GM11168 (cell line): ENCODE measurements at regions not wholly inside any gene's neighbourhood (a gene's known extent, or its start where the extent isn't known, plus 50 kb on each side); places are given as distances from the start of the nearest gene placed in this dataset.
"Not testable (repeated sequence)": the region's sequence is repeated elsewhere in the genome, so short reads cannot be mapped to it uniquely, and the experiment has no call there.

ENCODE experiments used
- in situ Hi-C: fragments of 300-500 bp; cut with MboI; formaldehyde crosslinking; loops from one replicate; pipeline ENCODE4 v1.12.0; 2022; ENCODE audit warnings: low sequenced_read_pairs; ENCODE audit not compliant: unreplicated experiment

GRCh38 chr18:71431689-71432088, 1112.5 kb downstream of the CBLN2 start:
- in situ Hi-C loops: no loop called here

- in situ Hi-C loops: no loop called here
Observed at GRCh38 chr18:71431171-71431570, 1113.0 kb downstream of the CBLN2 start.

- in situ Hi-C loops: no loop called here
Observed at GRCh38 chr18:71426441-71426840, 1117.7 kb downstream of the CBLN2 start.

DNA sequence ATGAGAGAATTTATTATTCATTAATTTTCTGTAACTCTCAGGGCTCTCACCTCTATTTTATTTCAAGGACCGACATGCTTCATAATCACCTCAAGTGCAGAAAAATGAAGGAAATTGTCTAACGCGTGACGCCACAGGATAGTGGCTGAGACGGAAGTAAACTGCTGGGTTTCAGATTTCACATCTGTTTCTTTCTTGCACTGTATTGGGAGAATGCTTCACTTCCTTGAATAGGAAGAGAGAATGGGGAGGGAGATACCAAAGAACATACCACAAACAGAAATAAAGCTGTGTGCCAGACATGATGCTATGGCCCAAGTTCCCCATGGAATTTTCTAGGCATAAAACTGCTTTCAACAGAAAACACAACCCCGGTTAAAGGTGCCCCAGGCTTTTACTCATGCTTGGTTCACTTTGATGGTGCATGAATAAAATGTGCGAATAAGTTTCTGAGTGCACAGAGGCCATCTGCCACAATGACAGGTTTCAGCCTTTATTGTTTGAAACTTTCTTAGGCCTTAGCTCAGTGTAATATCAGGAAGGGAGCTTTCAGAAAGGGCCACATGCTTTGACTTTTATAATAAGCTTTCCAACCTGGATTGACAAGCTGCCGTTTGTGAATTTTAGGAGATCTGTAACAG, 1116.4 kb downstream of the SOCS6 start:
- in situ Hi-C loops: no loop called here

DNA sequence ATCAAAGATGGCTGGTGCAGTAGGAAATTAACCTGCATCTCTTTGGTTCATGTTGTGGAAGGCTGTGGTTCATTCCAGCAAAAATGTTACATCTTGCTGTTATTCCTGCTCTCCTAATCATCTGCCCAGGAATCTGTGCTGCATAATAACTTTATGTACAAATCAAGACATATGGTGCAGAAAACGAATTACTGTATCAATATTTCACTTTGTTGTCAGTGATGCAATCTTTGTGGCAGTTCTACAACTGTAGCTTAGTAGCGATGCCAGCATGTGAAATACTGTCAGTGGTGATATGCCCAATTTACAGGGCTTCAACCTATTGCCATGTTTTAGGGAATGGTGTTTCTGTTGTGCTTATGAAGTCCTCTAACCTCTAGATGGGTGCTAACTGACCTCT, 1114.7 kb downstream of the SOCS6 start:
- in situ Hi-C loops: no loop called here

DNA sequence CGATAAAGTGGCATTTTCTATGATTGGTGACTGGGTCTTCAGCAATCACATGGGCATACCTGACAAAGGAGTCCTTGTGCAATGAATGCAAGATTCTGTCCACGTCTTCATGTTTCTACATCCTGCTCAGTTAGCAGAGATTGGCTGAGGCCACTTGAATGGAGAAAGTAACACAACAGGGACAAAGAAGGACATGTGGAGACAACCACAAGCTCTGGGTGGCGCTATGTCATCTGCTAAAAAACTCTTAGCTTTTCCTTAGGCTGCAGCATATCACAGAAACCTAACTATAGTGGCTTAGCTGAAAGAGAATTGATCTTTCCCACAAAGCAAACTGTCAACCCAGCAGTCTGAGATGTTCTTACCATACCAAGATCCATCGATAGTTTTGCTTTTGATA, 1109.7 kb downstream of the SOCS6 start:
- in situ Hi-C loops: no loop called here

DNA sequence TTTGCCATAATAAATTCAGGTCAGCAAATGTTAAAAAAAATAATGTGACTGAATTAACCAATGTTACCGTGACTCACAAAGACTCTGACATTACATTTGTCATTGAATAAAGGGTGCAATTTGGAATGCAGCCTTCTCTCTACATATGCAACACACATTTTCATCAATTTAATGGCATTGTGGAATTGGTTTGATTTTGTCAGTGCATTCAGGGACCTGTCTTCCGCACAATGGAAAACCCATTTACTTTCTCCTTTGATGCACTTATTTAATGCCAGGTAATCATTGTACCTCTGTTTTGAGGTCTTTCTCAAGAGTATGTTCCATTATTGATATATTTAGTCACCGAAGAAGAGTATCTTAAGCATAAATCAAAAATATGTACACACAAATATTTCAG, 1099.3 kb downstream of the SOCS6 start:
- in situ Hi-C loops: no loop called here

GRCh38 chr18:71374294-71375000, 1085.6 kb downstream of the SOCS6 start:
- in situ Hi-C loops: no loop called here

DNA sequence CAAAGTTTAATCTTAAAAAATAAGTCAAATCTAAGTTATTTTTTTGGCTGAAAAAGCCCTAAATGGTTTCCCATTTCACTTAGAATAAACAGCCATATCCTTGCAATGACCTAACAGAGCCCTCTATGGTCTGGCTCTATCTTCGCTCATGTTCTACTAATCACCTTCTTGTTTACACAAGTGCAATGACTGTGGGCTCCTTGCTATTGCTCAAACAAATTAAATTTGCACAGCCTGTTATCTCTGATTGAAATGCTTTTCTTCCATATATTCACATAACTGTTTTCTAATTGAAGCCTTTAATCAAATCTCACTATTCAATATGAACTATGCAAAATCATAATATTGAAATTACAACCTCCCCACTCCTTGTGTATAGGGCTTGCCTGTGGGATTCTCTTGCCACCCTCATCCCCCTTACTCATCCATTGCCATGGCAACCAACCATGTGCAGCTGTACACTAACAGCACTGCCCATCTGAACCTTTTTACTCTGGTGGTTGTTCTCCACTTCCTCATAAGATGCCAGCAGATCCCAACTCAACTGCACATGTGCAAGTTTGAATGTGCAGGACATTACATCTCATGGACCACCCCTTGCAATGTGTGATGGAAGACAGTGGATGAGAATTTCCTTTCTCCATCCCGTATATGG, 1083.2 kb downstream of the SOCS6 start:
- in situ Hi-C loops: no loop called here

DNA sequence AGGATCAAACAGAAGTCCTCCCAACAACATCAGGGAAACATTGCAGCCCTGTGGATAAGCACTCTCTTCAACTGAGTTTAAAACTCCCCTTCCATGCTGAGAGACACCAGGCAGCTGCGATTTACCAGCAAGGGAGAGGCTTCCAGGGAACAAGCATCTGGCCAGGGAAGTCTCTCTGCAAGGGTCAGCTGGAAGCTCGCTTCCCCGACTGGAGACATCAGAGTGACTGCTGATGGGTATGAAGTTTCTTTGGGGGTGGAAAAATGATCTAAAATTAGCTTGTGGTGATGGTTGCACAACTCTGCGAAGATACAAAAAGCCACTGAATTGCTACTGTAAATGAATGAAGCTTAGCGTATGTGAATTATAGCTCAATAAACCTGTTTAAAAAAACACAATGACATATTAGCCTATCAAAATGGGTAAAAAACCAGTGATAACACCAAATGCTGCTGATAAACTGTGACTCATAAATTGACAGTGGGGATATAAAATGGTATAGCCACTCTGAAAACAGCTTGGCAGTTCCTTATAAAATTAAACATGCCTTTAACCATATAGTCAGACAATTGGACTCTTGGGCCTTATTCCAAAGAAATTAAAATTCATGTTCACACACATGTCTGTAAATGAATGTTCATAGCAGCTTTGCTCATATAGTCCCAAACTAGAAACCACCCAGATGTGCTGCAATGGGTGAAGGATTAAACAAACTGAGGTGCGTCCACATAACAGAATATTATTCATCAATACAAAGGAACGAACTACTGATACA, 1082.0 kb downstream of the SOCS6 start:
- in situ Hi-C loops: no loop called here

DNA sequence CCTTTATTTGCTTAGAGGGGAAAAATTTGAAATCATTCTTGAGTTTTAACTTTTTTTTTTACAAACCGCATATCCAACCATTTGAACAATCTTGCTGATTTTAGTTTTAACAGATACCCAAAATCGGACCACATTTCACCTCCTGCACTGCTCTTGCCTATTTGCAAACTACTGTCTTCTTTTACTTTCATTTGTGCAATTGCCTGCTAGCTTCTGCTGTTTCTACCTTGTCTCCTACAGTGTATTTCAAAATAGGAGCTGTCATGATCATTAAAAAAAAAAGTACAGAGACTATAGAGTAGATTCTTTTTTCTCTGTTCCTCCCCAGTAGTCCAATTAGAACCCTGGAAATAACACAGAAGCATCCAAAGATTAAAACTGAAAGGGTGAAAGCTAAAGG, 1081.2 kb downstream of the SOCS6 start:
- in situ Hi-C loops: no loop called here

- in situ Hi-C loops: no loop called here
Observed at GRCh38 chr18:71362140-71362539, 1073.3 kb downstream of the SOCS6 start.

- in situ Hi-C loops: not testable (repeated sequence)
Observed at GRCh38 chr18:71355599-71355998, 1066.8 kb downstream of the SOCS6 start.

- in situ Hi-C loops: no loop called here
Observed at GRCh38 chr18:71352618-71353017, 1063.8 kb downstream of the SOCS6 start.

DNA sequence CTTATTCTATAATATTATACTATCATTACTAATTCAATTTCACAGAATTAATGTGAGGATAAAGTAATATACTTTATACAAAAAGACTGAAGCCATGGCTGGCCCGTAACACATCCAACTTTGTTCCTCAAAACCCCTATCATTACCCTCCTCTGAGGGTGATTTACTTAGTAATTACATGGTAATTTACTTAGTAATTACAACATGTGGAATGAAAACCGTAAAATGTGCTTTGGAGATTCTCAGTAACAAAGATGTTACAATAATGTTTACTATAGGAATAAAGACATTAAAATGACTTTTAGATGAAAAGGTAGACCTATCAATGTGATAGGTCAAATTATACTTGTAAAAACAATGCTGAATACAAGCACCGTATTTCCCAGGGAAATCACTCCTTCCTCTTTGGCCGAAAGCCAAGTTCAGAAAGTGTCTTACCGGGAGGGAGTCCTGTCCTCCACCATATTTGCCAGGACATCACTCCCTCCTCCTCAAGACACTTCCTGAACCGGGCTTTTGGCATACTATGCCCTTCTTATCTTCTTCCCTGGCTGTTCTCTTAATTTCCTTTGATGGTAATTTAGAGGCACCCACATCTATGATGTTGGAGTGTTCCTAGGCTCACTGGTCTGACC, 1047.8 kb downstream of the SOCS6 start:
- in situ Hi-C loops: no loop called here

- in situ Hi-C loops: no loop called here
Observed at GRCh38 chr18:71329563-71329962, 1040.7 kb downstream of the SOCS6 start.

- in situ Hi-C loops: no loop called here
Observed at GRCh38 chr18:71329114-71329513, 1040.3 kb downstream of the SOCS6 start.

GRCh38 chr18:71327850-71328249, 1039.0 kb downstream of the SOCS6 start:
- in situ Hi-C loops: no loop called here

- in situ Hi-C loops: no loop called here
Observed at GRCh38 chr18:71327441-71327840, 1038.6 kb downstream of the SOCS6 start.

GRCh38 chr18:71326826-71327225, 1038.0 kb downstream of the SOCS6 start:
- in situ Hi-C loops: no loop called here
